ENCODE measurements at regions not wholly inside any gene's neighbourhood (a gene's known extent, or its start where the extent isn't known, plus 50 kb on each side); places are given as distances from the start of the nearest gene placed in this dataset.

GRCh38 chr5:114953565-114953964 lies 216.1 kb downstream of the TRIM36 start:
- TF ChIP-seq CTCF (IDR thresholded peaks at IDR 0.05) (no peak), POLR2A (IDR thresholded peaks at IDR 0.05) (no peak)
